ENCODE measurements at regions not wholly inside any gene's neighbourhood (a gene's known extent, or its start where the extent isn't known, plus 50 kb on each side); places are given as distances from the start of the nearest gene placed in this dataset.

GRCh38 chr15:91535856-91536500 is 317.5 kb upstream of the SLCO3A1 start:
- no peak overlapping the region for H3K4me3 ChIP-seq (ENCODE audit: low read length)
- no peak overlapping the region for H3K27ac ChIP-seq (ENCODE audit: low read depth, low read length)
- H3K27me3 ChIP-seq (ENCODE audit: insufficient read depth, low read length) = no peaks in the 10 kb centered on the region
- H3K9ac ChIP-seq (ENCODE audit: low read depth, low read length) = no peak overlapping the region
- no peaks in the 10 kb centered on the region for H3K9me3 ChIP-seq (ENCODE audit: insufficient read depth, low read depth, low read length)
- WGBS = 92% methylated on average over 4 of the region's 4 CpGs
- no peaks in the 10 kb centered on the region for H3K36me3 ChIP-seq (ENCODE audit: insufficient read depth, low read length)
- no peaks in the 10 kb centered on the region; the same call in 1 of the 2 replicates for H3K4me1 ChIP-seq (ENCODE audit: insufficient read depth, low read length)

- Histone ChIP-seq H3K9ac (ENCODE audit: low read depth, low read length) (no peak overlapping the region), H3K4me1 (ENCODE audit: insufficient read depth, low read length) (no peaks in the 10 kb centered on the region; the same call in 1 of the 2 replicates), H3K4me3 (ENCODE audit: low read length) (no peak overlapping the region), H3K36me3 (ENCODE audit: insufficient read depth, low read length) (no peaks in the 10 kb centered on the region), H3K27ac (ENCODE audit: low read depth, low read length) (no peak overlapping the region), H3K27me3 (ENCODE audit: insufficient read depth, low read length) (no peaks in the 10 kb centered on the region), H3K9me3 (ENCODE audit: insufficient read depth, low read depth, low read length) (no peaks in the 10 kb centered on the region)
- WGBS = 86% methylated on average over 5 of the region's 5 CpGs
Measured at GRCh38 chr15:91537856-91538255, 315.7 kb upstream of the SLCO3A1 start.

GRCh38 chr15:91538782-91539181 is 314.7 kb upstream of the SLCO3A1 start:
- H3K36me3 ChIP-seq (ENCODE audit: insufficient read depth, low read length) = no peaks in the 10 kb centered on the region
- no peak overlapping the region for H3K4me3 ChIP-seq (ENCODE audit: low read length)
- no peaks in the 10 kb centered on the region; the same call in 1 of the 2 replicates for H3K4me1 ChIP-seq (ENCODE audit: insufficient read depth, low read length)
- H3K27me3 ChIP-seq (ENCODE audit: insufficient read depth, low read length) = no peaks in the 10 kb centered on the region
- no peak overlapping the region for H3K9ac ChIP-seq (ENCODE audit: low read depth, low read length)
- no peaks in the 10 kb centered on the region for H3K9me3 ChIP-seq (ENCODE audit: insufficient read depth, low read depth, low read length)
- H3K27ac ChIP-seq (ENCODE audit: low read depth, low read length) = no peak overlapping the region
- 98% methylated on average over 2 of the region's 2 CpGs for WGBS

GRCh38 chr15:91541286-91541685 is 312.2 kb upstream of the SLCO3A1 start:
- 80% methylated on average over 1 of the region's 1 CpG for WGBS
- Histone ChIP-seq H3K9ac (ENCODE audit: low read depth, low read length) (no peak overlapping the region), H3K4me1 (ENCODE audit: insufficient read depth, low read length) (no peaks in the 10 kb centered on the region; the same call in 1 of the 2 replicates), H3K36me3 (ENCODE audit: insufficient read depth, low read length) (no peaks in the 10 kb centered on the region), H3K27ac (ENCODE audit: low read depth, low read length) (no peak overlapping the region), H3K27me3 (ENCODE audit: insufficient read depth, low read length) (no peaks in the 10 kb centered on the region), H3K4me3 (ENCODE audit: low read length) (no peak overlapping the region), H3K9me3 (ENCODE audit: insufficient read depth, low read depth, low read length) (no peaks in the 10 kb centered on the region)

GRCh38 chr15:91542226-91542625 is 311.3 kb upstream of the SLCO3A1 start:
- Histone ChIP-seq H3K27me3 (ENCODE audit: insufficient read depth, low read length) (no peaks in the 10 kb centered on the region), H3K9me3 (ENCODE audit: insufficient read depth, low read depth, low read length) (no peaks in the 10 kb centered on the region)
- WGBS = 90% methylated on average over 3 of the region's 3 CpGs

GRCh38 chr15:91547356-91547755 is 306.2 kb upstream of the SLCO3A1 start:
- Histone ChIP-seq H3K4me1 (ENCODE audit: insufficient read depth, low read length) (no peaks in the 10 kb centered on the region; the same call in 1 of the 2 replicates), H3K4me3 (ENCODE audit: low read length) (no peak overlapping the region), H3K27ac (ENCODE audit: low read depth, low read length) (no peak overlapping the region), H3K9ac (ENCODE audit: low read depth, low read length) (no peak overlapping the region), H3K36me3 (ENCODE audit: insufficient read depth, low read length) (no peaks in the 10 kb centered on the region), H3K9me3 (ENCODE audit: insufficient read depth, low read depth, low read length) (no peaks in the 10 kb centered on the region), H3K27me3 (ENCODE audit: insufficient read depth, low read length) (no peaks in the 10 kb centered on the region)
- WGBS = 85% methylated on average over 2 of the region's 3 CpGs

More at GRCh38 chr15:91542226-91542625, 311.3 kb upstream of the SLCO3A1 start:
- H3K4me1 ChIP-seq (ENCODE audit: insufficient read depth, low read length) = no peaks in the 10 kb centered on the region; the same call in 1 of the 2 replicates
- no peak overlapping the region for H3K27ac ChIP-seq (ENCODE audit: low read depth, low read length)
- no peaks in the 10 kb centered on the region for H3K36me3 ChIP-seq (ENCODE audit: insufficient read depth, low read length)
- H3K9ac ChIP-seq (ENCODE audit: low read depth, low read length) = no peak overlapping the region
- H3K4me3 ChIP-seq (ENCODE audit: low read length) = no peak overlapping the region

- no peaks in the 10 kb centered on the region for H3K27me3 ChIP-seq (ENCODE audit: insufficient read depth, low read length)
- no peak overlapping the region for H3K27ac ChIP-seq (ENCODE audit: low read depth, low read length)
- peaks cover under 1% of the 10 kb centered on the region; the same call in 1 of the 2 replicates for H3K4me1 ChIP-seq (ENCODE audit: insufficient read depth, low read length)
- 98% methylated on average over 4 of the region's 4 CpGs for WGBS
- no peak overlapping the region for H3K9ac ChIP-seq (ENCODE audit: low read depth, low read length)
- no peak overlapping the region for H3K4me3 ChIP-seq (ENCODE audit: low read length)
- H3K36me3 ChIP-seq (ENCODE audit: insufficient read depth, low read length) = no peaks in the 10 kb centered on the region
- H3K9me3 ChIP-seq (ENCODE audit: insufficient read depth, low read depth, low read length) = no peaks in the 10 kb centered on the region
Measured at GRCh38 chr15:91548549-91548948, 305.0 kb upstream of the SLCO3A1 start.

GRCh38 chr15:91549581-91549980 is 303.9 kb upstream of the SLCO3A1 start:
- Histone ChIP-seq H3K4me3 (ENCODE audit: low read length) (no peak overlapping the region), H3K9ac (ENCODE audit: low read depth, low read length) (no peak overlapping the region), H3K27ac (ENCODE audit: low read depth, low read length) (no peak overlapping the region), H3K36me3 (ENCODE audit: insufficient read depth, low read length) (no peaks in the 10 kb centered on the region), H3K9me3 (ENCODE audit: insufficient read depth, low read depth, low read length) (no peaks in the 10 kb centered on the region), H3K4me1 (ENCODE audit: insufficient read depth, low read length) (peaks cover 6% of the 10 kb centered on the region; the same call in 1 of the 2 replicates), H3K27me3 (ENCODE audit: insufficient read depth, low read length) (no peaks in the 10 kb centered on the region)
- whole genome bisulfite sequencing = 100% methylated on average over 1 of the region's 1 CpG

- H3K27me3 ChIP-seq (ENCODE audit: insufficient read depth, low read length) = no peaks in the 10 kb centered on the region
- no peaks in the 10 kb centered on the region for H3K9me3 ChIP-seq (ENCODE audit: insufficient read depth, low read depth, low read length)
- no peak overlapping the region for H3K4me3 ChIP-seq (ENCODE audit: low read length)
- no peak overlapping the region for H3K27ac ChIP-seq (ENCODE audit: low read depth, low read length)
- WGBS = 88% methylated on average over 5 of the region's 5 CpGs
- peaks cover 6% of the 10 kb centered on the region; the same call in 1 of the 2 replicates for H3K4me1 ChIP-seq (ENCODE audit: insufficient read depth, low read length)
- H3K9ac ChIP-seq (ENCODE audit: low read depth, low read length) = no peak overlapping the region
- H3K36me3 ChIP-seq (ENCODE audit: insufficient read depth, low read length) = no peaks in the 10 kb centered on the region
Measured at GRCh38 chr15:91552555-91552954, 301.0 kb upstream of the SLCO3A1 start.

- H3K27me3 ChIP-seq (ENCODE audit: insufficient read depth, low read length) = no peaks in the 10 kb centered on the region
- H3K4me1 ChIP-seq (ENCODE audit: insufficient read depth, low read length) = peaks cover 6% of the 10 kb centered on the region; the same call in 1 of the 2 replicates
- H3K9ac ChIP-seq (ENCODE audit: low read depth, low read length) = no peak overlapping the region
- WGBS = 48% methylated on average over 6 of the region's 6 CpGs
- no peak overlapping the region for H3K4me3 ChIP-seq (ENCODE audit: low read length)
- H3K27ac ChIP-seq (ENCODE audit: low read depth, low read length) = no peak overlapping the region
- H3K36me3 ChIP-seq (ENCODE audit: insufficient read depth, low read length) = no peaks in the 10 kb centered on the region
- no peaks in the 10 kb centered on the region for H3K9me3 ChIP-seq (ENCODE audit: insufficient read depth, low read depth, low read length)
Measured at GRCh38 chr15:91553196-91553854, 300.2 kb upstream of the SLCO3A1 start.

GRCh38 chr15:91555312-91555711 is 298.2 kb upstream of the SLCO3A1 start:
- H3K9me3 ChIP-seq (ENCODE audit: insufficient read depth, low read depth, low read length) = no peaks in the 10 kb centered on the region
- H3K4me1 ChIP-seq (ENCODE audit: insufficient read depth, low read length) = 0 out of 2 replicates have a peak, but pooled peaks cover 6% of the 10 kb centered on the region
- 79% methylated on average over 4 of the region's 4 CpGs for WGBS
- H3K9ac ChIP-seq (ENCODE audit: low read depth, low read length) = no peak overlapping the region
- no peak overlapping the region for H3K27ac ChIP-seq (ENCODE audit: low read depth, low read length)
- no peaks in the 10 kb centered on the region for H3K36me3 ChIP-seq (ENCODE audit: insufficient read depth, low read length)
- no peaks in the 10 kb centered on the region for H3K27me3 ChIP-seq (ENCODE audit: insufficient read depth, low read length)
- no peak overlapping the region for H3K4me3 ChIP-seq (ENCODE audit: low read length)
